AG04449 (cell line): ENCODE measurements at regions not wholly inside any gene's neighbourhood (a gene's known extent, or its start where the extent isn't known, plus 50 kb on each side); places are given as distances from the start of the nearest gene placed in this dataset.

Source experiments
- CTCF ChIA-PET: fragments of 350-600 bp; formaldehyde crosslinking; extraction: SDS; loops from one replicate; lab custom pipeline; 2021; ENCODE audit warnings: antibody characterized with exemption; lab: Yijun Ruan, JAX
- POLR2A ChIA-PET: fragments of 400-600, 350-600 bp; formaldehyde crosslinking; extraction: SDS; loops from one replicate; lab custom pipeline; 2020; ENCODE audit warnings: antibody characterized with exemption, inconsistent platforms; lab: Yijun Ruan, JAX
- DNase-seq: peaks from one replicate; pipeline ENCODE4 v3.0.0-alpha.2; 2010; ENCODE audit warnings: low read depth, low spot score
- H3K4me3 ChIP-seq: 2 replicates; pipeline ENCODE4 v1.5.1; 2011; ENCODE audit warnings: low read depth, mild to moderate bottlenecking, control low read depth, low read length
- TF ChIP-seq, protein P1 (sequence below): IDR thresholded peaks from one replicate; pipeline ENCODE4 v1.5.1; 2011; ENCODE audit warnings: mild to moderate bottlenecking, moderate library complexity, low read length, control low read depth, inconsistent platforms; ENCODE audit not compliant: insufficient read depth; ENCODE audit errors: missing control alignments

DNA sequence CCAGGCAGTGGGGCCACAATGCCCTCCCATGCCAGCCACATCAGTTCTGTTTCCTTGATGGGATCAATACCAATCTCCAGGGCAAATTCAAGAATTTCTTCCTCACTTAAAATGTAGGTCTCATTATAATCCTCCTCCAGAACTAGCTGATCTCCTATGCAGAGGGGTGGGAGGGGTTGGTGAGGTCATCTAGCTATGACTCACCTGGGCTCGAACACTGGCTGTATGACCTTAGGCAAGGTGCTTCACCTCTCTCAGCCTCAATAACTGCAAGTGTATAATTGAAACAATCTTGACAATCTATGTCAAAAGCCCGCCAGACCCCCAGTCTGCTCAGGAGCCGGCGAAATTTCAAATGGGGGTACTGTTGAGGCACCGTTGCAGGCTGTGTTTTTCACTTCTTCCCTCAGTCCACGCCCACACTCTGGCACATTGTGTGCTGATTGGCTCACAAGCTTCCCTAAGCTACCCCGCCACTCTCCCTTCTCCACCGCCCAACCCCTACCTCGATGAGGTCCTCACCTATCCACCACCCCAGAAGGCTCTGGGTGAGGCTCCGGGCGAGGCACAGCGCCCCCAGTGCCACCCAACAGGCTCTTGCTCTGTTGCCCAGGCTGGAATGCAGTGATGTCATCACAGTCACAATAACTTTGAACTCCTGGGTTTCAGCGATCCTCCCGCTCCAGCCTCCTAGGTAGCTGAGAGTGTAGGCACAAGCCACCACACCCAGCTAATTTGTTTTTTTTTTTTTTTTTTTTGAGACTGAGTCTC is 70.5 kb downstream of the ZNF22 start:
- ChIA-PET POLR2A (no interaction called here), CTCF (no interaction called here)
- DNase-seq, result no peak
- H3K4me3 ChIP-seq, result no peak overlapping the region
- TF ChIP-seq, protein P1, sequence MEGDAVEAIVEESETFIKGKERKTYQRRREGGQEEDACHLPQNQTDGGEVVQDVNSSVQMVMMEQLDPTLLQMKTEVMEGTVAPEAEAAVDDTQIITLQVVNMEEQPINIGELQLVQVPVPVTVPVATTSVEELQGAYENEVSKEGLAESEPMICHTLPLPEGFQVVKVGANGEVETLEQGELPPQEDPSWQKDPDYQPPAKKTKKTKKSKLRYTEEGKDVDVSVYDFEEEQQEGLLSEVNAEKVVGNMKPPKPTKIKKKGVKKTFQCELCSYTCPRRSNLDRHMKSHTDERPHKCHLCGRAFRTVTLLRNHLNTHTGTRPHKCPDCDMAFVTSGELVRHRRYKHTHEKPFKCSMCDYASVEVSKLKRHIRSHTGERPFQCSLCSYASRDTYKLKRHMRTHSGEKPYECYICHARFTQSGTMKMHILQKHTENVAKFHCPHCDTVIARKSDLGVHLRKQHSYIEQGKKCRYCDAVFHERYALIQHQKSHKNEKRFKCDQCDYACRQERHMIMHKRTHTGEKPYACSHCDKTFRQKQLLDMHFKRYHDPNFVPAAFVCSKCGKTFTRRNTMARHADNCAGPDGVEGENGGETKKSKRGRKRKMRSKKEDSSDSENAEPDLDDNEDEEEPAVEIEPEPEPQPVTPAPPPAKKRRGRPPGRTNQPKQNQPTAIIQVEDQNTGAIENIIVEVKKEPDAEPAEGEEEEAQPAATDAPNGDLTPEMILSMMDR, result no peak

DNA sequence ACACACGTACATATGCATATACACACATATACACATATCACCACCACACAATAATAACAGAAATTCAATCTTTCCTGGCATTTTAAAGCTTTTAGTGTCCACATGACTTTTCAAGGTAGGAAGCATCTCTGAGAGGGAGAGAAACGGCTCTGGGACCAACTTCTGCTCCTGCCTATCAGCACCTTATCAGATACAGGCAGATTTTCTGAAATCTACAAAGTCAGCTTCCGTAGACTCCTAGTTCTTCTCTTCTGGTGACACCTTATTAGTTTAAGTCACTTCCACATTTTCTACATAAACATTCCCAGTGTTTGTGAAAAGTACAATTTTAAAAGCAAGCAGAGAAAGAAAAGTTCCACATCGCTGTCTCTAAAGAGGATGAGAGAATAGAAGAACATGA is 74.5 kb downstream of the ZNF22 start:
- CTCF ChIA-PET, result no interaction called here
- TF ChIP-seq, protein P1, result no peak
- no peak for DNase-seq
- no peak overlapping the region for H3K4me3 ChIP-seq
- POLR2A ChIA-PET, result no interaction called here

DNA sequence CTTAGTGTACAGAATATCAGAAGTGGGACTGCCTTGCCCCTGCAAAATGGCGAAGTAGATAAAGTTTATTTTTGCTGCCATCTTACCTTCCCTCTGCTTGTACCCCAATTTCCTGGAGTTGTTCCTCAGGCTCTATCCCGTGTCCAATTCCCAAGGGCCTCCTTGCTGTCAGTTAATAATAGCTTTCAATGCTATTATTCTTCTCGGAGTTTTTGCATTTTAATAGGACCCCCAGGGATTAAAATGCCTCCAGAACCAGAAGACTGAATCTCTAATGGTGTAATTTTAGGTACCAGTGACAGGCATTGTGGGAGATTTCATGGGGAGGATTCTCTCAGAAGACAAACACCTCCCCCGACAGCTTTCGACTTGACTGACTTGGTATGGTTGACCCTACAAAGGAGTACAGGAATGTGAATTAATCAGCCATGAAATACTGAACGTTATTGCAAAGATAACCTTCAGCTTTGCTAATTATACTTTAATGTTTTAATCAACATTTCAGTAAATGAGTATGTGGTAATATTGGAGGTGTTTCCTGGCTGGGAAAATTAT is 75.2 kb downstream of the ZNF22 start:
- POLR2A ChIA-PET, result no interaction called here
- TF ChIP-seq, protein P1, result no peak
- H3K4me3 ChIP-seq, result no peak overlapping the region
- no peak for DNase-seq
- CTCF ChIA-PET, result no interaction called here

DNA sequence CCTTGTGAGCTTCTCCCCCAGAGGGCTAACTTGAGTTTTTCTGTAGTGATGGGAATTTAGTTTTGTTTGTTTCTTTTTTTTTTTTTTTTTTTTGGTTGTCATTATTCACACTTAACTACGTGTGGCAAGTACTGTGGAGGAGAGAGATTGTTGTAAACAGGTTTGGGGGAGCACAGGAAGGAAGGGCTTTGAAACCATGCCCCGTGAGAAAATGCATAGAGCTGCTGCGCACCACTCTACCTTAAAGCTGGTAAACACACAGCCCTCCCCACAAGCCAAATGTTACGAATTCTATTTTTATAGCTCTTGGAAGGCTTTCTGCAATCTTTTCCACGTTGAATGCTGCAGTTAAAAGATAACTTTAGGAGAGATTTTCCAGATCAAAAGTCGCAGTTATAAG is 76.2 kb downstream of the ZNF22 start:
- H3K4me3 ChIP-seq, result no peak overlapping the region
- CTCF ChIA-PET, result no interaction called here
- POLR2A ChIA-PET, result no interaction called here

DNA sequence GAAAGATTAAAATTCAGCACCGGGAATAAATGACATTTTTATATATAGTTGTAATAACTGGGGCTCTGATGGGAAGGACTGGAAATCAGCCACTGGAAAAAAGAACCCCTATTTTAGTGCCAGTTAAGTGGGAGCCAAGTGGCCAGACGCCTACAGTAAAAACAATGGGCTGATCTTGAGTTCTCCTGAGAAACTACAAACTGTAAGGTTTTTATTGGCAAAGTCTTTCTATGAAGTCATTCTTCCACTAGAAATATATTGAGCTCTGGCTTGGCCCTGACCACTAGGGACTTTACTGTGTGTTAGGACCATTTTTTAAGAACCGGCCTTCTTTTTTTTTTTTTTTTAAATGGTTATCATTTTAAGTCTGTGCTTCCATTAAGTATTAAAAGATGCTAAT is 79.6 kb downstream of the ZNF22 start:
- no peak for DNase-seq
- H3K4me3 ChIP-seq, result no peak overlapping the region
- ChIA-PET CTCF (no interaction called here), POLR2A (no interaction called here)
- TF ChIP-seq, protein P1, result no peak

More for the DNA sequence above, 76.2 kb downstream of the ZNF22 start:
- no peak for DNase-seq
- TF ChIP-seq, protein P1, result no peak

DNA sequence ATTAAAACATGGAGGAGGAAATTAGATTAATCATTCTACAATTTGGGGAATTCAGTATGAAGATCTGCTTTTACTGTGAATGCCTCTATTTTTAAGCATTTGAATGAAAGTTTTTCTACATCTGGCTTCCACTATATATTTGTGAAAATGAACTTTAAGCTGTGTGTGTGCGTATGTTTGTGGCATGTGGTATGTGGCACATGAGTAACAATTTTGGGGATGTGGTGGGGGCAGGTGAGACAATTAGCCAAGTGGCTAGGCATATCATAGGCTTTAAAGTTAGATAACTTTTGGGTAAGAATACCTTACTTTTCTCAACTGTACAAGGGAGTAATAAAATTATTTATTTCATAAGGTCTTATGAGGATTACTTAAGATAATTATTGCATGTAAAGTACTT is 81.5 kb downstream of the ZNF22 start:
- POLR2A ChIA-PET, result no interaction called here
- DNase-seq, result no peak
- TF ChIP-seq, protein P1, result no peak
- no peak overlapping the region for H3K4me3 ChIP-seq
- CTCF ChIA-PET, result no interaction called here
